ENCODE measurements at regions not wholly inside any gene's neighbourhood (a gene's known extent, or its start where the extent isn't known, plus 50 kb on each side); places are given as distances from the start of the nearest gene placed in this dataset.
"Not testable (repeated sequence)": the region's sequence is repeated elsewhere in the genome, so short reads cannot be mapped to it uniquely, and the experiment has no call there.

GRCh38 chr9:103574056-103574455, 520.1 kb upstream of the SMC2 start:
- no peak overlapping the region for H3K4me3 ChIP-seq (ENCODE audit: low read depth, poor library complexity, severe bottlenecking)
- no peak for DNase-seq (ENCODE audit: low spot score in 2 of 2)
- intact Hi-C loops (cut with DNase I; ENCODE audit: low total_unique reads) = no loop called here
- TF ChIP-seq POLR2A (IDR thresholded peaks at IDR 0.05) (no peak), CTCF (IDR thresholded peaks at IDR 0.05) (no peak)

- TF ChIP-seq CTCF (IDR thresholded peaks at IDR 0.05) (no peak), POLR2A (IDR thresholded peaks at IDR 0.05) (no peak)
- WGBS, 2 donors = 91 to 93% methylated on average over 6 of the region's 6 CpGs
- DNase-seq (ENCODE audit: low spot score in 2 of 2) = no peak
- H3K4me3 ChIP-seq (ENCODE audit: low read depth, poor library complexity, severe bottlenecking) = no peak overlapping the region
- intact Hi-C loops (cut with DNase I; ENCODE audit: low total_unique reads) = no loop called here
These were observed 507.4 kb upstream of the SMC2 start for GRCh38 chr9:103586721-103587120.

- no peak for DNase-seq (ENCODE audit: low spot score in 2 of 2)
- 80 to 83% methylated on average over 1 of the region's 1 CpG for WGBS, 2 donors
- intact Hi-C loops (cut with DNase I; ENCODE audit: low total_unique reads) = no loop called here
- H3K4me3 ChIP-seq (ENCODE audit: low read depth, poor library complexity, severe bottlenecking) = no peak overlapping the region
- no peak for TF ChIP-seq POLR2A (IDR thresholded peaks at IDR 0.05)
- no peak for TF ChIP-seq CTCF (IDR thresholded peaks at IDR 0.05)
These were observed 492.8 kb upstream of the SMC2 start for GRCh38 chr9:103601287-103601686.

- peak in 1 of 2 donors; percentile 69 for DNase-seq (ENCODE audit: low spot score in 2 of 2)
- 95 to 98% methylated on average over 14 of the region's 14 CpGs for WGBS, 2 donors
- H3K4me3 ChIP-seq (ENCODE audit: low read depth, poor library complexity, severe bottlenecking); intact Hi-C loops (cut with DNase I; ENCODE audit: low total_unique reads): not testable (repeated sequence)
These were observed 482.2 kb upstream of the SMC2 start for GRCh38 chr9:103611950-103612349.

- no peak for DNase-seq (ENCODE audit: low spot score in 2 of 2)
- intact Hi-C loops (cut with DNase I; ENCODE audit: low total_unique reads) = no loop called here
- H3K4me3 ChIP-seq (ENCODE audit: low read depth, poor library complexity, severe bottlenecking) = no peak overlapping the region
- WGBS, 2 donors = 45 to 50% methylated on average over 5 of the region's 5 CpGs
- no peak for TF ChIP-seq CTCF (IDR thresholded peaks at IDR 0.05)
- TF ChIP-seq POLR2A (IDR thresholded peaks at IDR 0.05) = no peak
These were observed 478.1 kb upstream of the SMC2 start for GRCh38 chr9:103615994-103616393.

- H3K4me3 ChIP-seq (ENCODE audit: low read depth, poor library complexity, severe bottlenecking) = no peak overlapping the region
- no peak for DNase-seq (ENCODE audit: low spot score in 2 of 2)
- WGBS, 2 donors = 78 to 87% methylated on average over 1 of the region's 1 CpG
- no peak for TF ChIP-seq CTCF (IDR thresholded peaks at IDR 0.05)
- TF ChIP-seq POLR2A (IDR thresholded peaks at IDR 0.05) = no peak
- intact Hi-C loops (cut with DNase I; ENCODE audit: low total_unique reads) = no loop called here
These were observed 477.1 kb upstream of the SMC2 start for GRCh38 chr9:103617046-103617445.

Measured in lower leg skin (tissue), 4 donors.